Smooth muscle cell (in vitro differentiated cells): ENCODE measurements at regions not wholly inside any gene's neighbourhood (a gene's known extent, or its start where the extent isn't known, plus 50 kb on each side); places are given as distances from the start of the nearest gene placed in this dataset.

Source experiments
- DNase-seq: peaks from one replicate; lab custom pipeline; 2025; ENCODE audit not compliant: unreplicated experiment; lab: John Stamatoyannopoulos, UW
- H2AFZ ChIP-seq: fragments of 200-600 bp; sonication (generic); 2 replicates; pipeline ENCODE4 v1.6.0; 2016; ENCODE audit warnings: antibody characterized with exemption, low read depth, mild to moderate bottlenecking
- H3F3A ChIP-seq: fragments of 200-600 bp; sonication (generic); 2 replicates; pipeline ENCODE4 v1.6.0; 2017; ENCODE audit warnings: antibody characterized with exemption, low read depth
- H3K27ac ChIP-seq: fragments of 200-600 bp; sonication (generic); 2 replicates; pipeline ENCODE4 v1.5.1; 2016; ENCODE audit warnings: low read depth, mild to moderate bottlenecking
- H3K27me3 ChIP-seq: fragments of 200-600 bp; sonication (generic); 2 replicates; pipeline ENCODE4 v1.6.1; 2016; ENCODE audit warnings: low read depth, mild to moderate bottlenecking
- H3K36me3 ChIP-seq: fragments of 200-600 bp; sonication (generic); 2 replicates; pipeline ENCODE4 v1.5.1; 2016; ENCODE audit warnings: low read depth
- H3K4me1 ChIP-seq: fragments of 200-600 bp; sonication (generic); 2 replicates; pipeline ENCODE4 v1.5.1; 2016; ENCODE audit warnings: low read depth
- H3K4me2 ChIP-seq: fragments of 200-600 bp; sonication (generic); 2 replicates; pipeline ENCODE4 v1.6.0; 2016; ENCODE audit warnings: mild to moderate bottlenecking
- H3K4me3 ChIP-seq: fragments of 200-600 bp; sonication (generic); 2 replicates; pipeline ENCODE4 v1.5.1; 2016; ENCODE audit warnings: mild to moderate bottlenecking
- H3K79me2 ChIP-seq: fragments of 200-600 bp; sonication (generic); 2 replicates; pipeline ENCODE4 v1.6.0; 2016; ENCODE audit warnings: low read depth, mild to moderate bottlenecking
- H3K9ac ChIP-seq: fragments of 200-600 bp; sonication (generic); 2 replicates; pipeline ENCODE4 v1.6.0; 2016; ENCODE audit warnings: low read depth
- H3K9me3 ChIP-seq: fragments of 200-600 bp; sonication (generic); replicated peaks from 2 replicates; pipeline ENCODE4 v1.5.1; 2016; ENCODE audit warnings: low read depth
- H4K20me1 ChIP-seq: fragments of 200-600 bp; sonication (generic); 2 replicates; pipeline ENCODE4 v1.6.0; 2016; ENCODE audit warnings: low read depth
- WGBS: methylation state at CpG from one replicate; pipeline ENCODE4 v1.1.7; 2016; ENCODE audit warnings: low lambda C conversion rate; 5-methylcytosine and 5-hydroxymethylcytosine counted together
- TF ChIP-seq, protein P1 (sequence below): fragments of 200-600 bp; sonication (generic); IDR thresholded peaks from 2 replicates; pipeline ENCODE4 v1.5.1; 2017; ENCODE audit warnings: borderline replicate concordance, mild to moderate bottlenecking, antibody characterized with exemption; ENCODE audit not compliant: insufficient read depth, poor library complexity, severe bottlenecking

GRCh38 chr17:74049967-74050458, 153.5 kb upstream of the RPL38 start:
- H3K79me2 ChIP-seq, result no peaks in the 10 kb centered on the region
- 84% methylated on average over 10 of the region's 10 CpGs for WGBS

GRCh38 chr17:74051348-74051747, 152.1 kb upstream of the RPL38 start:
- H3K79me2 ChIP-seq, result no peaks in the 10 kb centered on the region
- H3K9me3 ChIP-seq, result no peaks in the 10 kb centered on the region
- no peak overlapping the region for H3K9ac ChIP-seq
- no peaks in the 10 kb centered on the region for H3F3A ChIP-seq
- H3K4me3 ChIP-seq, result no peak overlapping the region
- no peaks in the 10 kb centered on the region for H4K20me1 ChIP-seq
- DNase-seq, result no peak
- H3K4me1 ChIP-seq, result no peaks in the 10 kb centered on the region
- 62% methylated on average over 7 of the region's 8 CpGs for WGBS
- no peak overlapping the region for H3K27ac ChIP-seq
- H3K27me3 ChIP-seq, result peaks cover 17% of the 10 kb centered on the region
- no peak overlapping the region for H3K4me2 ChIP-seq
- TF ChIP-seq, protein P1, sequence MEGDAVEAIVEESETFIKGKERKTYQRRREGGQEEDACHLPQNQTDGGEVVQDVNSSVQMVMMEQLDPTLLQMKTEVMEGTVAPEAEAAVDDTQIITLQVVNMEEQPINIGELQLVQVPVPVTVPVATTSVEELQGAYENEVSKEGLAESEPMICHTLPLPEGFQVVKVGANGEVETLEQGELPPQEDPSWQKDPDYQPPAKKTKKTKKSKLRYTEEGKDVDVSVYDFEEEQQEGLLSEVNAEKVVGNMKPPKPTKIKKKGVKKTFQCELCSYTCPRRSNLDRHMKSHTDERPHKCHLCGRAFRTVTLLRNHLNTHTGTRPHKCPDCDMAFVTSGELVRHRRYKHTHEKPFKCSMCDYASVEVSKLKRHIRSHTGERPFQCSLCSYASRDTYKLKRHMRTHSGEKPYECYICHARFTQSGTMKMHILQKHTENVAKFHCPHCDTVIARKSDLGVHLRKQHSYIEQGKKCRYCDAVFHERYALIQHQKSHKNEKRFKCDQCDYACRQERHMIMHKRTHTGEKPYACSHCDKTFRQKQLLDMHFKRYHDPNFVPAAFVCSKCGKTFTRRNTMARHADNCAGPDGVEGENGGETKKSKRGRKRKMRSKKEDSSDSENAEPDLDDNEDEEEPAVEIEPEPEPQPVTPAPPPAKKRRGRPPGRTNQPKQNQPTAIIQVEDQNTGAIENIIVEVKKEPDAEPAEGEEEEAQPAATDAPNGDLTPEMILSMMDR, result no peak
- no peak overlapping the region for H2AFZ ChIP-seq
- H3K36me3 ChIP-seq, result no peaks in the 10 kb centered on the region

More at GRCh38 chr17:74049967-74050458, 153.5 kb upstream of the RPL38 start:
- Histone ChIP-seq H3K9ac (no peak overlapping the region), H3F3A (no peaks in the 10 kb centered on the region), H3K36me3 (no peaks in the 10 kb centered on the region), H3K4me1 (no peaks in the 10 kb centered on the region), H3K4me3 (no peak overlapping the region), H4K20me1 (no peaks in the 10 kb centered on the region), H3K9me3 (no peaks in the 10 kb centered on the region), H3K27ac (no peak overlapping the region), H3K4me2 (no peak overlapping the region), H2AFZ (no peak overlapping the region), H3K27me3 (peaks cover 12% of the 10 kb centered on the region)
- no peak for DNase-seq
- TF ChIP-seq, protein P1, result no peak

DNA sequence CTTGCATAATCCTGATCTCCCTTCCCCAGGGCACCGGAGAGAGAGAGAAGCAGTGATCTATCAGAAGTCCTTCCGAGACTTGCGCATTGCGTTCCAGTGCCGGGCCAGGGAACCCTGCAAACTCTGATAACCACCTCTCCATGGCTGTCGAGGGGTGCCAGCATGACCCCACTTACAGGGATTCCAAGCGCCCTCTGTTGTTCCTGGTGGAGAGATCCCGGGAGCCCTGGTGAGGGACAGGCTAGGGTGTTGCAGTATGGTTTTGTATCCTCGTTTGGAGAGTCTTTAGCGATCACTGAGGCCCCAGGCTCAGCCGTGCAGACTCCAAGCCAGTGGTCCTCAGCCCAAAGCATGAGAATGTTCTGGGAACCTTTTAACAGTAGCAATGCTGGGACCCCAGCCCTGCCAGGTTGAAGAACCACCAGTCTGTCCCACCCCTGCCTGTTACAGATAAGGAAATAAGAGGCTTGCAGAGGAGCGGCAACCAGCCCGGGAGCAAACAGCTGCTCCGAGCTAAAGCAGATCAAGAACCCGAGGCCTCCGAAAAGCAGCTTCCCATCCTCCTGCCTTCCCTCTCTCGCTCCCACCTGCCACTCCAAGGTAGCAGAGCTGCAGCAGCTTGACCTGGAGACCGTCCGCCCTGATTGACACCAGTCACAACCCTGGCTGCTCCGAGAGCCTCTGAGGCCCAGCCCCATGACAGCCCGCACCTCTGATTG, 150.3 kb upstream of the RPL38 start:
- Histone ChIP-seq H4K20me1 (no peaks in the 10 kb centered on the region), H3K4me2 (no peak overlapping the region), H3K4me3 (no peak overlapping the region), H3K36me3 (no peaks in the 10 kb centered on the region), H3K27ac (no peak overlapping the region), H2AFZ (no peak overlapping the region), H3K27me3 (peaks cover 33% of the 10 kb centered on the region), H3F3A (no peaks in the 10 kb centered on the region), H3K79me2 (no peaks in the 10 kb centered on the region), H3K9ac (no peak overlapping the region), H3K9me3 (no peaks in the 10 kb centered on the region), H3K4me1 (no peaks in the 10 kb centered on the region)
- no peak for DNase-seq
- TF ChIP-seq, protein P1, result no peak
- 80% methylated on average over 21 of the region's 21 CpGs for WGBS

DNA sequence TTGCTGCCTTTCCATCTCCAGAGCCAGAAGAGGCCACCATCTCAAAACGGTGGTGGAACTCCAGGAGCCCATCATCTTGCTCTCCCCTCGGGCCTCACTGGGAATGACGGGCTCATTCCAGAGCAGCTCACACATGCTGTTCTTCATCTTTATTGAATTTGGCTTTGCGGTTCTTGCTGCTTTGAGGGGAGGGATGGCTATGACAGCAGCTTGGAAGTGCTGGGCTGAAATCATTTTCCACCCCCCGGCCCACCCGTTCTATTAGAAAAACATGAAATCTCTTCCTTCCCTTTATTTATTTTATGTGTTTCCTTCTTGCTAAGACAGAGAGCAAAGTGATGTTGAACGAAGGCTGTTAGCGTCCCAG, 149.8 kb upstream of the RPL38 start:
- Histone ChIP-seq H2AFZ (no peak overlapping the region), H3K79me2 (no peaks in the 10 kb centered on the region), H3K27ac (no peak overlapping the region), H4K20me1 (no peaks in the 10 kb centered on the region), H3K4me1 (no peaks in the 10 kb centered on the region), H3K27me3 (peaks cover 38% of the 10 kb centered on the region), H3K4me3 (no peak overlapping the region), H3K4me2 (no peak overlapping the region), H3F3A (no peaks in the 10 kb centered on the region), H3K36me3 (no peaks in the 10 kb centered on the region), H3K9ac (no peak overlapping the region), H3K9me3 (no peaks in the 10 kb centered on the region)
- 92% methylated on average over 8 of the region's 8 CpGs for WGBS
- TF ChIP-seq, protein P1, result no peak
- no peak for DNase-seq
